ENCODE measurements at regions not wholly inside any gene's neighbourhood (a gene's known extent, or its start where the extent isn't known, plus 50 kb on each side); places are given as distances from the start of the nearest gene placed in this dataset.

DNA sequence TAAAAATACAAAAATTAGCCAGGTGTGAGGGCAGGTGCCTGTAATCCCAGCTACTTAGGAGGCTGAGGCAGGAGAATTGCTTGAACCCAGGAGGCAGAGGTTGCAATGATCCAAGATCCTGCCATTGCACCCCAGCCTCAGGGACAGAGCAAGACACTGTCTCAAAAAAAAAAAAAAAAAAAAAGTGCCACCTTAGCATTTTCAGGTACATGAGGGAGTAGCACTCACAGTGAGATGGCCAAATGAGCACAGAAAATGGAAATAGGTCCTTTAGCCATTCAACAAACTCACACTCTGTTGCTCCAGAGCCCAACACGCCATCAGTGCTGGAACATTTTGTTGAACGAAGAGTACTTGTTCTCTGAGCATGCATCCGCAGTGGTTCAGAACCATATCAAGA lies 75.2 kb upstream of the MYL2 start:
- DNase-seq, result no peak

- DNase-seq, result no peak
Measured at GRCh38 chr12:110995016-110995415, 74.6 kb upstream of the MYL2 start.

DNA sequence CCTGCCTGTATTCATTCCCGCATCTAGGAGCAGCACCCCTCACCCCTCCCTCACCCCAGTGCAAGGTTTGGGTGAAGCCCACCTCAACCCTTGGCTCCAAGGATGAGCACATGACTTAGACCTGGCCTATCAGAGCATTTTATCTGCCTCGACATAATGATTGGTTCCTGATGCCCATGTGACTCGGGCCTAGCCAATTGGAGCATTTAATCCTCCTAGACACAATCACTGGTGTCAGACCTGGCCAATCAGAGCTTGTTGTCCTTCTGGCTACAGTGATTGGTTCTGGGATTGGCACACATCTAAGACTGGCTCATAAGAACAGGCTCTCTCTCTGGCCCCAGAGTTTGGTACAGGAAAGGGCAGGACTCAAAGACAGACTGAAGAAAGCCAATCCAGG lies 73.1 kb upstream of the MYL2 start:
- no peak for DNase-seq

DNA sequence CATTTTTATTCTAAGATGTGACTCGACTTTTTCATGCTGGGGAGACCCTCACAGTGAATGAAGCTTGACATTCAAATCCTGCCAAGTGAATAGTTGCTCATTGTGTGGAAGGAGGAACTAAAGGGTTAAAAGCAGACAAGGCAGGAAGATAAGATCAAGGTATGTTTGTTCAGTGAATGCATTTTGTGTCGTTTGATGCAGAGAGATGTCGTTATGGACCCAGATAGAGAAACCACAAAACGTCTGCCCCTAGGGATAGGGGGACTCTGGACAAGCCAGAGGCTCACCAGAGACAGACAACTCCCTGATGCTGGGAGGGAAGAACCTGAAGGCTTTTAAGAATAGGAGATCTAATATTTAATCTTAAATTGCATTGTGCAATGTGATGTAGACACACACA lies 72.5 kb upstream of the MYL2 start:
- no peak for DNase-seq

- DNase-seq, result no peak
Measured at GRCh38 chr12:110983811-110984210, 63.4 kb upstream of the MYL2 start.

DNA sequence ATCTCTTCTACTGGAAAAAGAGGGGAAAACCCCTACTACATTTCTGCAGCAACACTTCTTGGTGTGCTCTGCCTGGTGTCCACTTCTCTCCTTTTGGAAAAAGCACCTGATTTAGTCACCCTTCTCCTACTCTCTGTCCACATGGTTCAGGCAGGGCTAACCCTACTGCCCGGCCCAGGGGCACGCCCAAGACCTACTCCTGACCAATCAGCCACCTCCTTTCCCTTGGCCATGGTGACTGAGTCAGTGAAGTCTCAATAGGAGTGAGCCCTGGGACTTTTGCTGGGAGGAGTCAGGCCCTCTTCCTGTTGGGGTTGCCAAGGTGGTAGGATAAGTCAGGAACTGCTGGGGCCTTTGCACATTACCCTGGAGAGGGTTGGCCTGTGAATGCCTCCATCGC lies 52.5 kb upstream of the MYL2 start:
- no peak for DNase-seq

- no peak for DNase-seq
Measured at GRCh38 chr12:110971936-110972335, 51.6 kb upstream of the MYL2 start.

DNA sequence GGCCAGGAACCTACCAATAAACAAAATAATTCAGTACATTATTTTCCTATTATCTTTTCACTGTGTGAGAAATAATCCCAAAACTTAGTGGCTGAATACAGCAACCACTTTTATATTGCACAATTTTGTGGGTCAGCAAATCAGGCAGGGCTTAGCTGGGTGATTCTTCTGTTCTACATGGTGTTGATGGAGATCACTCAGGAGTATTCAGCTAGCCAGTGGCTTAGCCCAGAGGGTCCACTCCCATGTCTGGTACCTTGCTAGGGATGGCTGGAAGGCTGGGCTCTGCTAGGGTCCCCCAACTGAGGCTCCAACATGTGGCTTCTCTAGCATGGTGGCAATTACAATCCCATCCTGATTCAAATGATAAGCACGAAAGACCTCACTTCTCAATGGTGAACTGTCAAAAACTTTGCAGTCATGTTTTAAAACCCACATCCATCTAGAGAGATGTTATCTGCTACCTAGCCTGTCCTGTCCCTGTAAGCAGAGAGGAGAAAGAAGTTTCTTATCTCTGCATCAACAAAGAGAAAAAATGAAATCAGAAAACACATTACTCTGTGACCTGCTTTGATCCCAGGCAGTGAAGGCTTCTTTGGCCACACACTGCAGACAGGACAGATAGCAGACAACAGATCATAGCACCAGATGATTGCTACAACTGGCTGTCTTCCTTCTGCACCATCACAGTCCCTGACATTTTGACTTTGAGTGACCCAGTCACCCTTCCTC lies 51.0 kb upstream of the MYL2 start:
- no peak for DNase-seq
